ENCODE measurements at regions not wholly inside any gene's neighbourhood (a gene's known extent, or its start where the extent isn't known, plus 50 kb on each side); places are given as distances from the start of the nearest gene placed in this dataset.

DNA sequence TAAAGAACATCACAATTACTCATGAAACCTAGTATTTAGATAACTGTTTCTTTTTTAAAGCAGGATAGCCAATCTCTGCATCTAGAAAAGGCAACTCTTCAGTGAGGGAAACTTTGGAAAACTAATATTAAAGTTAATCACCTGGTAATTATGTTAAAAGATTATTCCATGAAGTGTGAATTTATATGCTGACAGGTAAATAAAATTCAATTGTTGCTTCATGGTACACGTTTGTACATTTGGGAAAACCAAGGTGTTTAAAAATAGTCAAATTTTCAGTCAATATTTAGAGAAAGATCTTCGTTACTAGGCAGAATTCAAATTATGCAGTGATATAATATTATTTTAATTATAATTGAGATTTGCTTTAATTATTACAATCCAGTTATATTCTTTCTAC, 100.1 kb upstream of the LRFN5 start:
- DNase-seq (ENCODE audit: low spot score) = no peak
- in situ Hi-C loops (cut with MboI; ENCODE audit: low sequenced_read_pairs, unreplicated experiment) = no loop called here
- TF ChIP-seq, protein P1, sequence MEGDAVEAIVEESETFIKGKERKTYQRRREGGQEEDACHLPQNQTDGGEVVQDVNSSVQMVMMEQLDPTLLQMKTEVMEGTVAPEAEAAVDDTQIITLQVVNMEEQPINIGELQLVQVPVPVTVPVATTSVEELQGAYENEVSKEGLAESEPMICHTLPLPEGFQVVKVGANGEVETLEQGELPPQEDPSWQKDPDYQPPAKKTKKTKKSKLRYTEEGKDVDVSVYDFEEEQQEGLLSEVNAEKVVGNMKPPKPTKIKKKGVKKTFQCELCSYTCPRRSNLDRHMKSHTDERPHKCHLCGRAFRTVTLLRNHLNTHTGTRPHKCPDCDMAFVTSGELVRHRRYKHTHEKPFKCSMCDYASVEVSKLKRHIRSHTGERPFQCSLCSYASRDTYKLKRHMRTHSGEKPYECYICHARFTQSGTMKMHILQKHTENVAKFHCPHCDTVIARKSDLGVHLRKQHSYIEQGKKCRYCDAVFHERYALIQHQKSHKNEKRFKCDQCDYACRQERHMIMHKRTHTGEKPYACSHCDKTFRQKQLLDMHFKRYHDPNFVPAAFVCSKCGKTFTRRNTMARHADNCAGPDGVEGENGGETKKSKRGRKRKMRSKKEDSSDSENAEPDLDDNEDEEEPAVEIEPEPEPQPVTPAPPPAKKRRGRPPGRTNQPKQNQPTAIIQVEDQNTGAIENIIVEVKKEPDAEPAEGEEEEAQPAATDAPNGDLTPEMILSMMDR (IDR thresholded peaks at IDR 0.05; ENCODE audit: borderline replicate concordance, control extremely low read depth, extremely low read depth, insufficient read depth, missing control alignments) = no peak

DNA sequence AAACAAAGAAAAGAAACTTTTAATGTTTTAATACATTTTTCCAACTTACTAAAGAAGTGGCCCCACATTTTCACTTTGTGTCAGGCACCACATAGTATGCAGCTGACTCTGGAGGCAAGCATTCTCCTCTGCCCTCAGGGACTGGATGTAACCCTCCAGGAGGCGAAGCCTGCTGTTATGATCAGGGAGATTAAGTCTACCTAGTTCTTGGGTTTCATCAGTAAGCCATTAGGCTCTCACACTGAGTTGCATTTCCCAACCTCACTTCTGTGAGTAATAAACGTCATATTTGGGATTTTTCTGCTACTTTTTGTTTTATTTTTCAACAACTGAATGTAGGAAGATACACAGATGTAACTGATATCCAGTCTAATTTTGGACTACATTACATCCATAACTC, 101.2 kb upstream of the LRFN5 start:
- TF ChIP-seq, protein P1 (IDR thresholded peaks at IDR 0.05; ENCODE audit: borderline replicate concordance, control extremely low read depth, extremely low read depth, insufficient read depth, missing control alignments) = no peak
- in situ Hi-C loops (cut with MboI; ENCODE audit: low sequenced_read_pairs, unreplicated experiment) = no loop called here
- no peak for DNase-seq (ENCODE audit: low spot score)

GRCh38 chr14:41498959-41499358, 107.7 kb upstream of the LRFN5 start:
- in situ Hi-C loops (cut with MboI; ENCODE audit: low sequenced_read_pairs, unreplicated experiment) = no loop called here
- TF ChIP-seq, protein P1 (IDR thresholded peaks at IDR 0.05; ENCODE audit: borderline replicate concordance, control extremely low read depth, extremely low read depth, insufficient read depth, missing control alignments) = no peak
- no peak for DNase-seq (ENCODE audit: low spot score)

GRCh38 chr14:41490323-41490722, 116.4 kb upstream of the LRFN5 start:
- no peak for DNase-seq (ENCODE audit: low spot score)
- in situ Hi-C loops (cut with MboI; ENCODE audit: low sequenced_read_pairs, unreplicated experiment) = no loop called here
- TF ChIP-seq, protein P1 (IDR thresholded peaks at IDR 0.05; ENCODE audit: borderline replicate concordance, control extremely low read depth, extremely low read depth, insufficient read depth, missing control alignments) = no peak

- TF ChIP-seq, protein P1 (IDR thresholded peaks at IDR 0.05; ENCODE audit: borderline replicate concordance, control extremely low read depth, extremely low read depth, insufficient read depth, missing control alignments) = no peak
- no peak for DNase-seq (ENCODE audit: low spot score)
- in situ Hi-C loops (cut with MboI; ENCODE audit: low sequenced_read_pairs, unreplicated experiment) = no loop called here
Observed at GRCh38 chr14:41489315-41489972, 117.2 kb upstream of the LRFN5 start.

DNA sequence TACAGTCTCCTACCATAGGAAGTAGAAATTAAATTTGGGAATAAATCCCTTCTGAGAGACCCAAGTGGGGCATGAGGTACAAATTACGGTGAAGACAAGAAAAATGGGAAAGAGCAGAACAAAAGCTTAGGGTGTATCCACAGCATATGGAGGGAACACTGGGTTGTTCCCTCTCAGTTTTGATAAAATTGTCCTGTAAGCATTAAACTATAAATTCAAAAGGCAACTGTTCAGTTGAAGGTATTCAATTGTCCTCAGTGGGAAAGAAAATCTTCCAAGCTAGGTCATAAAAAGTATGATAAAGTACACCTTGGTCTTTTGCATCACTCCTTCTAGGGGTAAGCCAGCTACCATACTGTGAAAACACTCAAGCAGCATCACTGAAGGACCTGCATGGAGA, 118.3 kb upstream of the LRFN5 start:
- in situ Hi-C loops (cut with MboI; ENCODE audit: low sequenced_read_pairs, unreplicated experiment) = no loop called here
- no peak for DNase-seq (ENCODE audit: low spot score)
- TF ChIP-seq, protein P1 (IDR thresholded peaks at IDR 0.05; ENCODE audit: borderline replicate concordance, control extremely low read depth, extremely low read depth, insufficient read depth, missing control alignments) = no peak

Measured in GM13976 (cell line).